ENCODE measurements at regions not wholly inside any gene's neighbourhood (a gene's known extent, or its start where the extent isn't known, plus 50 kb on each side); places are given as distances from the start of the nearest gene placed in this dataset.

- no peaks in the 10 kb centered on the region for H3K27me3 ChIP-seq
- TF ChIP-seq CTCF (IDR thresholded peaks at IDR 0.05): no peak
- TF ChIP-seq POLR2A (IDR thresholded peaks at IDR 0.05): no peak
- no peak for TF ChIP-seq POLR2AphosphoS5 (IDR thresholded peaks at IDR 0.05; ENCODE audit: insufficient read depth in 1 of 2, low read depth in 1 of 2)
- no peaks in the 10 kb centered on the region for H3K9me3 ChIP-seq
- DNase-seq (ENCODE audit: extremely low spot score in 2 of 2): no peak
- intact Hi-C loops (cut with DNase I): no loop called here
- H3K27ac ChIP-seq: no peak overlapping the region
- H3K36me3 ChIP-seq: no peaks in the 10 kb centered on the region
- no peaks in the 10 kb centered on the region for H3K4me1 ChIP-seq
- H3K4me3 ChIP-seq: no peak overlapping the region
These were observed 72.8 kb upstream of the MC4R start for GRCh38 chr18:60445341-60445740.

GRCh38 chr18:60446821-60447220, 74.2 kb upstream of the MC4R start:
- intact Hi-C loops (cut with DNase I): no loop called here
- no peak for DNase-seq (ENCODE audit: extremely low spot score in 2 of 2)
- H3K9me3 ChIP-seq: no peaks in the 10 kb centered on the region

GRCh38 chr18:60448487-60449267, 76.1 kb upstream of the MC4R start:
- Histone ChIP-seq H3K9me3 (no peaks in the 10 kb centered on the region), H3K27ac (no peak overlapping the region), H3K36me3 (no peaks in the 10 kb centered on the region), H3K4me3 (no peak overlapping the region), H3K27me3 (no peaks in the 10 kb centered on the region), H3K4me1 (no peaks in the 10 kb centered on the region)
- intact Hi-C loops (cut with DNase I): no loop called here
- no peak for DNase-seq (ENCODE audit: extremely low spot score in 2 of 2)
- TF ChIP-seq POLR2A (IDR thresholded peaks at IDR 0.05) (no peak), POLR2AphosphoS5 (IDR thresholded peaks at IDR 0.05; ENCODE audit: insufficient read depth in 1 of 2, low read depth in 1 of 2) (no peak), CTCF (IDR thresholded peaks at IDR 0.05) (no peak)

More at GRCh38 chr18:60446821-60447220, 74.2 kb upstream of the MC4R start:
- H3K36me3 ChIP-seq: no peaks in the 10 kb centered on the region
- H3K27ac ChIP-seq: no peak overlapping the region
- no peak for TF ChIP-seq POLR2A (IDR thresholded peaks at IDR 0.05)
- TF ChIP-seq CTCF (IDR thresholded peaks at IDR 0.05): no peak
- TF ChIP-seq POLR2AphosphoS5 (IDR thresholded peaks at IDR 0.05; ENCODE audit: insufficient read depth in 1 of 2, low read depth in 1 of 2): no peak
- no peaks in the 10 kb centered on the region for H3K27me3 ChIP-seq
- no peaks in the 10 kb centered on the region for H3K4me1 ChIP-seq
- no peak overlapping the region for H3K4me3 ChIP-seq

GRCh38 chr18:60452421-60452820, 79.8 kb upstream of the MC4R start:
- intact Hi-C loops (cut with DNase I): no loop called here
- H3K9me3 ChIP-seq: no peaks in the 10 kb centered on the region
- TF ChIP-seq CTCF (IDR thresholded peaks at IDR 0.05) (no peak), POLR2A (IDR thresholded peaks at IDR 0.05) (no peak), POLR2AphosphoS5 (IDR thresholded peaks at IDR 0.05; ENCODE audit: insufficient read depth in 1 of 2, low read depth in 1 of 2) (no peak)
- H3K4me3 ChIP-seq: no peak overlapping the region
- no peaks in the 10 kb centered on the region for H3K27me3 ChIP-seq
- no peaks in the 10 kb centered on the region for H3K4me1 ChIP-seq
- no peak for DNase-seq (ENCODE audit: extremely low spot score in 2 of 2)
- no peak overlapping the region for H3K27ac ChIP-seq
- H3K36me3 ChIP-seq: no peaks in the 10 kb centered on the region

- intact Hi-C loops (cut with DNase I): no loop called here
- no peaks in the 10 kb centered on the region for H3K4me1 ChIP-seq
- no peaks in the 10 kb centered on the region for H3K36me3 ChIP-seq
- TF ChIP-seq CTCF (IDR thresholded peaks at IDR 0.05) (no peak), POLR2AphosphoS5 (IDR thresholded peaks at IDR 0.05; ENCODE audit: insufficient read depth in 1 of 2, low read depth in 1 of 2) (no peak), POLR2A (IDR thresholded peaks at IDR 0.05) (no peak)
- H3K9me3 ChIP-seq: no peaks in the 10 kb centered on the region
- no peak for DNase-seq (ENCODE audit: extremely low spot score in 2 of 2)
- H3K27me3 ChIP-seq: no peaks in the 10 kb centered on the region
- H3K4me3 ChIP-seq: no peak overlapping the region
- no peak overlapping the region for H3K27ac ChIP-seq
These were observed 94.1 kb upstream of the MC4R start for GRCh38 chr18:60466677-60467076.
